OCI-LY7 (cell line): ENCODE measurements at regions not wholly inside any gene's neighbourhood (a gene's known extent, or its start where the extent isn't known, plus 50 kb on each side); places are given as distances from the start of the nearest gene placed in this dataset.

Experiments used
- BruUV-seq: library from RNA; stranded (reverse); fragments of 400-500 nt; replicated peaks from 2 replicates; lab custom pipeline; 2021; lab: Mats Ljungman, UMichigan
- CTCF ChIA-PET: fragments of 300-600 bp; sonication (Branson Sonifier 250); formaldehyde crosslinking; loops from one replicate; lab custom pipeline; 2022; ENCODE audit warnings: antibody characterized with exemption; ENCODE audit not compliant: unreplicated experiment; lab: Charles Lee
- POLR2A ChIA-PET: fragments of 300-600 bp; sonication (Branson Sonifier 250); formaldehyde crosslinking; loops from one replicate; lab custom pipeline; 2022; ENCODE audit warnings: antibody characterized with exemption; lab: Charles Lee
- DNase-seq: peaks from one replicate; pipeline ENCODE4 v3.0.0-alpha.2; 2015; ENCODE audit warnings: low spot score
- H2AFZ ChIP-seq: fragments of 200-600 bp; sonication (generic), shearing (Covaris generic); 2 replicates; pipeline ENCODE4 v1.6.1; 2014; ENCODE audit warnings: mild to moderate bottlenecking, antibody characterized with exemption, low read length, moderate library complexity
- H3K27ac ChIP-seq: fragments of 200-600 bp; sonication (generic); 2 replicates; pipeline ENCODE4 v1.5.1; 2014; ENCODE audit warnings: mixed run types, low read depth, mild to moderate bottlenecking, moderate library complexity, low read length, inconsistent platforms; ENCODE audit not compliant: poor library complexity, severe bottlenecking
- H3K36me3 ChIP-seq: fragments of 200-600 bp; sonication (generic); 2 replicates; pipeline ENCODE4 v1.6.1; 2014; ENCODE audit warnings: mild to moderate bottlenecking, antibody characterized with exemption, low read length, moderate library complexity, mixed read lengths; ENCODE audit not compliant: insufficient read depth
- H3K4me1 ChIP-seq: fragments of 200-600 bp; sonication (generic); 2 replicates; pipeline ENCODE4 v1.5.1; 2014; ENCODE audit warnings: mild to moderate bottlenecking, low read length; ENCODE audit not compliant: insufficient read depth, poor library complexity, severe bottlenecking
- H3K4me2 ChIP-seq: fragments of 200-600 bp; sonication (generic); 2 replicates; pipeline ENCODE4 v1.6.1; 2014; ENCODE audit warnings: mild to moderate bottlenecking, low read length
- H3K4me3 ChIP-seq: fragments of 200-600 bp; sonication (generic); 2 replicates; pipeline ENCODE4 v1.5.1; 2014; ENCODE audit warnings: mild to moderate bottlenecking, low read depth, low read length; ENCODE audit not compliant: poor library complexity, severe bottlenecking
- H3K79me2 ChIP-seq: fragments of 200-600 bp; sonication (generic); 2 replicates; pipeline ENCODE4 v1.6.1; 2016; ENCODE audit warnings: low read depth, mild to moderate bottlenecking, low read length, moderate library complexity, mixed read lengths; ENCODE audit not compliant: insufficient read depth
- H3K9me2 ChIP-seq: fragments of 200-600 bp; sonication (generic); 2 replicates; pipeline ENCODE4 v1.6.1; 2016; ENCODE audit warnings: mild to moderate bottlenecking, low read length, mixed read lengths; ENCODE audit not compliant: insufficient read depth
- H3K9me3 ChIP-seq: fragments of 200-600 bp; sonication (generic); 2 replicates; pipeline ENCODE4 v1.6.1; 2014; ENCODE audit warnings: mild to moderate bottlenecking, mixed run types, low read length, mixed read lengths
- H4K20me1 ChIP-seq: fragments of 200-600 bp; sonication (generic); 2 replicates; pipeline ENCODE4 v1.6.1; 2014; ENCODE audit warnings: mild to moderate bottlenecking, antibody characterized with exemption, low read length, moderate library complexity, mixed read lengths; ENCODE audit not compliant: insufficient read depth
- CTCF ChIP-seq: fragments of 200-600 bp; sonication (generic); conservative IDR thresholded peaks from 2 replicates; pipeline ENCODE4 v1.5.1; 2014; ENCODE audit warnings: mild to moderate bottlenecking, antibody characterized with exemption, low read length, moderate library complexity, mixed read lengths
- EZH2phosphoT487 ChIP-seq: fragments of 200-600 bp; sonication (generic); IDR thresholded peaks from 2 replicates; pipeline ENCODE4 v1.6.1; 2018; ENCODE audit warnings: low read depth, borderline replicate concordance, mild to moderate bottlenecking, mixed run types, antibody characterized with exemption, low read length, moderate library complexity, mixed read lengths
- intact Hi-C: fragments of 100-400 bp; cut with micrococcal nuclease; formaldehyde crosslinking; loops from one replicate; pipeline ENCODE4 v1.10.0; 2022; ENCODE audit not compliant: unreplicated experiment

- H3K4me1 ChIP-seq = no peaks in the 10 kb centered on the region
- no peak overlapping the region for H2AFZ ChIP-seq
- H3K79me2 ChIP-seq = no peaks in the 10 kb centered on the region
- H3K4me2 ChIP-seq = no peak overlapping the region
- no peaks in the 10 kb centered on the region for H3K9me3 ChIP-seq
- BruUV-seq = no TSS peak
- intact Hi-C loops = no loop called here
- ChIA-PET POLR2A (interaction anchor here (0.7 kb wide), 1 partner anchor 1019 kb away, joined by 3 read pairs; no protein-coding TSS in a partner anchor), CTCF (no interaction called here)
- no peaks in the 10 kb centered on the region for H3K9me2 ChIP-seq
- H3K27ac ChIP-seq = no peak overlapping the region
- no peaks in the 10 kb centered on the region for H4K20me1 ChIP-seq
- no peak for DNase-seq
- no peaks in the 10 kb centered on the region for H3K36me3 ChIP-seq
- H3K4me3 ChIP-seq = no peak overlapping the region
- TF ChIP-seq CTCF (no peak), EZH2phosphoT487 (no peak)
These were observed 406.9 kb upstream of the CXADR start for GRCh38 chr21:17105932-17106331.

DNA sequence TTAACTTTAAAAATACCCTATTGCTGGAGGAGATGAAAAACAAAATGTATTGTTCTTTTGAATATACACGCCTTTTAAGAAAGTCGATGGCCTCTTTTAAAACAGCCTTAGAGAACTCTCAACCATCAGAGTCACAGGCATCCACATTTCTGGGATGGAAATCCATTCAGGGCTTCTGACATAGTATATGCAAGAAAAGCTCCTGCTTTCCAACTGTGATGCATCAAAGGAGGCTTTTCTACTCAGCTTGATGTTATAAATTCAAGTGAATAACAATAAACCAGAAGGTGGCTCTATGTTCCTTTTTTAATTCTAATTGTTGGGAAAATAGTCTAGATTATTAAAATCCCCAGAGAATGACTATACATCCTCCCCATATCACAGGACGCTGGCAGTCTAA, 398.8 kb upstream of the CXADR start:
- ChIA-PET CTCF (no interaction called here), POLR2A (no interaction called here)
- no peak overlapping the region for H3K4me3 ChIP-seq
- H3K79me2 ChIP-seq = no peaks in the 10 kb centered on the region
- no peaks in the 10 kb centered on the region for H3K4me1 ChIP-seq
- H2AFZ ChIP-seq = no peak overlapping the region
- no peak overlapping the region for H3K27ac ChIP-seq
- no peak overlapping the region for H3K4me2 ChIP-seq
- no peaks in the 10 kb centered on the region for H3K36me3 ChIP-seq
- BruUV-seq = no TSS peak
- H3K9me2 ChIP-seq = no peaks in the 10 kb centered on the region
- intact Hi-C loops = no loop called here
- no peak for TF ChIP-seq CTCF
- TF ChIP-seq EZH2phosphoT487 = no peak
- DNase-seq = no peak
- H3K9me3 ChIP-seq = no peaks in the 10 kb centered on the region
- no peaks in the 10 kb centered on the region for H4K20me1 ChIP-seq

- Histone ChIP-seq H3K79me2 (no peaks in the 10 kb centered on the region), H4K20me1 (no peaks in the 10 kb centered on the region), H3K27ac (no peak overlapping the region), H3K9me2 (no peaks in the 10 kb centered on the region), H3K36me3 (no peaks in the 10 kb centered on the region), H3K4me1 (no peaks in the 10 kb centered on the region), H2AFZ (no peak overlapping the region), H3K4me2 (no peak overlapping the region), H3K9me3 (no peaks in the 10 kb centered on the region), H3K4me3 (no peak overlapping the region)
- DNase-seq = no peak
- TF ChIP-seq EZH2phosphoT487 = no peak
- no peak for TF ChIP-seq CTCF
- intact Hi-C loops = no loop called here
- CTCF ChIA-PET = no interaction called here
- no TSS peak for BruUV-seq
- POLR2A ChIA-PET = interaction anchor here (0.6 kb wide), 1 partner anchor 1151 kb away, joined by 3 read pairs; no protein-coding TSS in a partner anchor
These were observed 394.0 kb upstream of the CXADR start for GRCh38 chr21:17118638-17119384.
